Sigmoid colon (tissue), 4 donors: ENCODE measurements at regions not wholly inside any gene's neighbourhood (a gene's known extent, or its start where the extent isn't known, plus 50 kb on each side); places are given as distances from the start of the nearest gene placed in this dataset.

Experiments
- CTCF ChIP-seq, 4 experiments: fragments of 450-650 bp in 3 of 4; fragments of 200-600 bp in 1 of 4; IDR thresholded peaks; one replicate each; pipeline ENCODE4 v1.5.1; 2016 to 2019; ENCODE audit warnings: antibody characterized with exemption in 4 of 4, mild to moderate bottlenecking in 3 of 4, moderate library complexity in 2 of 4
- EP300 ChIP-seq, 4 donors: sonication (generic); formaldehyde crosslinking; IDR thresholded peaks; one replicate each; pipeline ENCODE4 v1.6.1; 2017; ENCODE audit warnings: antibody characterized with exemption in 4 of 4
- POLR2A ChIP-seq, 2 donors: fragments of 450-650 bp; IDR thresholded peaks; one replicate each; pipeline ENCODE4 v1.6.1; 2016; ENCODE audit warnings: antibody characterized with exemption in 2 of 2, mild to moderate bottlenecking in 2 of 2, moderate library complexity in 2 of 2
- POLR2AphosphoS5 ChIP-seq, 4 donors: sonication (generic); formaldehyde crosslinking; IDR thresholded peaks; one replicate each; pipeline ENCODE4 v1.6.1; 2017; ENCODE audit warnings: antibody characterized with exemption in 4 of 4

GRCh38 chr20:60884277-60884676 lies 367.8 kb upstream of the CDH4 start:
- TF ChIP-seq POLR2AphosphoS5 (IDR thresholded peaks at IDR 0.05) (no peak), CTCF (IDR thresholded peaks at IDR 0.05) (no peak), POLR2A (IDR thresholded peaks at IDR 0.05) (no peak), EP300 (IDR thresholded peaks at IDR 0.05) (no peak)
